HEK293 (cell line): ENCODE measurements at regions not wholly inside any gene's neighbourhood (a gene's known extent, or its start where the extent isn't known, plus 50 kb on each side); places are given as distances from the start of the nearest gene placed in this dataset.

Source experiments
- CTCF ChIA-PET: fragments of 350-600 bp; formaldehyde crosslinking; extraction: SDS; loops from one replicate; lab custom pipeline; 2021; ENCODE audit warnings: antibody characterized with exemption; lab: Yijun Ruan, JAX
- POLR2A ChIA-PET: fragments of 300-600 bp; formaldehyde crosslinking; extraction: SDS; loops from one replicate; lab custom pipeline; 2020; ENCODE audit warnings: antibody characterized with exemption, inconsistent platforms; lab: Yijun Ruan, JAX
- H3K27ac ChIP-seq: fragments of 200-500 bp; sonication (Bioruptor generic); 2 replicates; pipeline ENCODE4 v1.5.1; 2014; ENCODE audit warnings: low read depth, low read length, control low read depth, inconsistent platforms; ENCODE audit errors: extremely low read depth
- H3K36me3 ChIP-seq, 2 experiments: fragments of 200-500 bp in 1 of 2; sonication (Bioruptor generic) in 1 of 2; 1 replicate in 1 of 2; 2 replicates in 1 of 2; pipeline ENCODE4 v1.5.1; 2014 to 2017; ENCODE audit warnings: inconsistent platforms in 2 of 2, low read length in 2 of 2; ENCODE audit not compliant: control insufficient read depth in 2 of 2, insufficient read depth in 1 of 2
- H3K4me1 ChIP-seq: fragments of 200-500 bp; sonication (Bioruptor generic); 2 replicates; pipeline ENCODE4 v1.5.1; 2014; ENCODE audit warnings: mild to moderate bottlenecking, low read length, inconsistent platforms; ENCODE audit not compliant: control insufficient read depth, insufficient read depth
- H3K4me3 ChIP-seq: 2 replicates; pipeline ENCODE4 v1.5.1; 2011; ENCODE audit warnings: low read depth, mild to moderate bottlenecking, control low read depth, low read length, moderate library complexity
- H3K9me3 ChIP-seq: fragments of 200-500 bp; sonication (Bioruptor generic); 2 replicates; pipeline ENCODE4 v1.5.1; 2014; ENCODE audit warnings: low read depth, low read length, inconsistent platforms; ENCODE audit not compliant: control insufficient read depth, insufficient read depth
- HOXD13 ChIP-seq: sonication (generic); formaldehyde crosslinking; IDR thresholded peaks from 2 replicates; pipeline ENCODE4 v1.8.0; 2022; ENCODE audit warnings: missing genetic modification reagents, borderline replicate concordance
- KLF17 ChIP-seq: fragments of 450-650 bp; formaldehyde crosslinking; IDR thresholded peaks from 2 replicates; pipeline ENCODE4 v1.5.1; 2016; ENCODE audit warnings: missing biosample characterization, missing genetic modification characterization
- PRDM2 ChIP-seq: fragments of 450-650 bp; formaldehyde crosslinking; IDR thresholded peaks from 2 replicates; pipeline ENCODE4 v1.5.1; 2016; ENCODE audit warnings: missing biosample characterization, missing genetic modification characterization, borderline replicate concordance
- SCRT1 ChIP-seq: fragments of 450-650 bp; formaldehyde crosslinking; IDR thresholded peaks from 2 replicates; pipeline ENCODE4 v1.5.1; 2016; ENCODE audit warnings: missing biosample characterization, missing genetic modification characterization, borderline replicate concordance
- WT1 ChIP-seq: fragments of 450-650 bp; formaldehyde crosslinking; IDR thresholded peaks from 2 replicates; pipeline ENCODE4 v1.5.1; 2016; ENCODE audit warnings: missing biosample characterization, missing genetic modification characterization
- ZNF146 ChIP-seq: fragments of 450-650 bp; formaldehyde crosslinking; IDR thresholded peaks from 2 replicates; pipeline ENCODE4 v1.5.1; 2016; ENCODE audit warnings: missing biosample characterization, missing genetic modification characterization
- ZNF169 ChIP-seq: fragments of 450-650 bp; formaldehyde crosslinking; IDR thresholded peaks from 2 replicates; pipeline ENCODE4 v1.5.1; 2016; ENCODE audit warnings: missing biosample characterization, missing genetic modification characterization
- ZNF248 ChIP-seq: fragments of 450-650 bp; formaldehyde crosslinking; IDR thresholded peaks from 2 replicates; pipeline ENCODE4 v1.5.1; 2017; ENCODE audit warnings: missing biosample characterization, missing genetic modification characterization
- ZNF354C ChIP-seq: fragments of 450-650 bp; formaldehyde crosslinking; IDR thresholded peaks from 2 replicates; pipeline ENCODE4 v1.5.1; 2016; ENCODE audit warnings: missing biosample characterization, missing genetic modification characterization, low read depth, borderline replicate concordance
- ZNF549 ChIP-seq: fragments of 450-650 bp; IDR thresholded peaks from 2 replicates; pipeline ENCODE4 v1.5.1; 2018; ENCODE audit warnings: missing biosample characterization, missing genetic modification characterization, mild to moderate bottlenecking, inconsistent platforms, moderate library complexity
- ZNF610 ChIP-seq: fragments of 450-650 bp; formaldehyde crosslinking; IDR thresholded peaks from 2 replicates; pipeline ENCODE4 v1.5.1; 2016; ENCODE audit warnings: missing biosample characterization, missing genetic modification characterization, borderline replicate concordance
- ZNF621 ChIP-seq: fragments of 450-650 bp; formaldehyde crosslinking; IDR thresholded peaks from 2 replicates; pipeline ENCODE4 v1.5.1; 2017; ENCODE audit warnings: missing biosample characterization, missing genetic modification characterization
- ZNF747 ChIP-seq: fragments of 450-650 bp; formaldehyde crosslinking; IDR thresholded peaks from 2 replicates; pipeline ENCODE4 v1.5.1; 2016; ENCODE audit warnings: missing biosample characterization, missing genetic modification characterization
- ZSCAN23 ChIP-seq: fragments of 450-650 bp; formaldehyde crosslinking; IDR thresholded peaks from 2 replicates; pipeline ENCODE4 v1.5.1; 2016; ENCODE audit warnings: missing biosample characterization, missing genetic modification characterization
- TF ChIP-seq, protein P1 (sequence below): fragments of 450-650 bp; formaldehyde crosslinking; IDR thresholded peaks from 2 replicates; pipeline ENCODE4 v1.5.1; 2017; ENCODE audit warnings: missing biosample characterization, missing genetic modification characterization
- TF ChIP-seq, protein P2 (sequence below): fragments of 450-650 bp; formaldehyde crosslinking; IDR thresholded peaks from 2 replicates; pipeline ENCODE4 v1.5.1; 2017; ENCODE audit warnings: missing biosample characterization, mild to moderate bottlenecking, missing genetic modification characterization, moderate library complexity
- TF ChIP-seq, protein P3 (sequence below): fragments of 450-650 bp; formaldehyde crosslinking; IDR thresholded peaks from 2 replicates; pipeline ENCODE4 v1.5.1; 2016; ENCODE audit warnings: missing biosample characterization, missing genetic modification characterization

- Histone ChIP-seq H3K36me3 (no peaks in the 10 kb centered on the region), H3K4me1 (peaks cover 3% of the 10 kb centered on the region; the same call in 1 of the 2 replicates), H3K27ac (no peak overlapping the region), H3K9me3 (no peaks in the 10 kb centered on the region), H3K4me3 (no peak overlapping the region)
- TF ChIP-seq ZNF354C (tag by site-specific recombination) (no peak), ZNF747 (tag by site-specific recombination) (no peak), WT1 (tag by site-specific recombination) (no peak), ZNF621 (no peak), ZSCAN23 (no peak), ZNF248 (tag by site-specific recombination) (no peak), ZNF169 (tag by site-specific recombination) (no peak), HOXD13 (no peak), KLF17 (tag by site-specific recombination) (no peak), ZNF610 (no peak), PRDM2 (tag by site-specific recombination) (no peak)
- TF ChIP-seq, protein P1, sequence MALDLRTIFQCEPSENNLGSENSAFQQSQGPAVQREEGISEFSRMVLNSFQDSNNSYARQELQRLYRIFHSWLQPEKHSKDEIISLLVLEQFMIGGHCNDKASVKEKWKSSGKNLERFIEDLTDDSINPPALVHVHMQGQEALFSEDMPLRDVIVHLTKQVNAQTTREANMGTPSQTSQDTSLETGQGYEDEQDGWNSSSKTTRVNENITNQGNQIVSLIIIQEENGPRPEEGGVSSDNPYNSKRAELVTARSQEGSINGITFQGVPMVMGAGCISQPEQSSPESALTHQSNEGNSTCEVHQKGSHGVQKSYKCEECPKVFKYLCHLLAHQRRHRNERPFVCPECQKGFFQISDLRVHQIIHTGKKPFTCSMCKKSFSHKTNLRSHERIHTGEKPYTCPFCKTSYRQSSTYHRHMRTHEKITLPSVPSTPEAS (tag by site-specific recombination): no peak
- TF ChIP-seq, protein P2, sequence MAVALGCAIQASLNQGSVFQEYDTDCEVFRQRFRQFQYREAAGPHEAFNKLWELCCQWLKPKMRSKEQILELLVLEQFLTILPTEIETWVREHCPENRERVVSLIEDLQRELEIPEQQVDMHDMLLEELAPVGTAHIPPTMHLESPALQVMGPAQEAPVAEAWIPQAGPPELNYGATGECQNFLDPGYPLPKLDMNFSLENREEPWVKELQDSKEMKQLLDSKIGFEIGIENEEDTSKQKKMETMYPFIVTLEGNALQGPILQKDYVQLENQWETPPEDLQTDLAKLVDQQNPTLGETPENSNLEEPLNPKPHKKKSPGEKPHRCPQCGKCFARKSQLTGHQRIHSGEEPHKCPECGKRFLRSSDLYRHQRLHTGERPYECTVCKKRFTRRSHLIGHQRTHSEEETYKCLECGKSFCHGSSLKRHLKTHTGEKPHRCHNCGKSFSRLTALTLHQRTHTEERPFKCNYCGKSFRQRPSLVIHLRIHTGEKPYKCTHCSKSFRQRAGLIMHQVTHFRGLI (tag by site-specific recombination): no peak
- ChIA-PET POLR2A (no interaction called here), CTCF (no interaction called here)
Measured at GRCh38 chr1:162944974-162945674, 84.1 kb upstream of the CCDC190 start.

GRCh38 chr1:162943622-162944021 lies 82.6 kb upstream of the CCDC190 start:
- H3K27ac ChIP-seq: no peak overlapping the region
- POLR2A ChIA-PET: no interaction called here

More at GRCh38 chr1:162943622-162944021, 82.6 kb upstream of the CCDC190 start:
- Histone ChIP-seq H3K4me3 (no peak overlapping the region), H3K36me3 (no peaks in the 10 kb centered on the region), H3K9me3 (no peaks in the 10 kb centered on the region), H3K4me1 (peaks cover 3% of the 10 kb centered on the region; the same call in 1 of the 2 replicates)
- TF ChIP-seq SCRT1 (tag by site-specific recombination) (no peak), ZNF549 (tag by site-specific recombination) (peak; percentile 86), ZNF146 (no peak)
- TF ChIP-seq, protein P3, sequence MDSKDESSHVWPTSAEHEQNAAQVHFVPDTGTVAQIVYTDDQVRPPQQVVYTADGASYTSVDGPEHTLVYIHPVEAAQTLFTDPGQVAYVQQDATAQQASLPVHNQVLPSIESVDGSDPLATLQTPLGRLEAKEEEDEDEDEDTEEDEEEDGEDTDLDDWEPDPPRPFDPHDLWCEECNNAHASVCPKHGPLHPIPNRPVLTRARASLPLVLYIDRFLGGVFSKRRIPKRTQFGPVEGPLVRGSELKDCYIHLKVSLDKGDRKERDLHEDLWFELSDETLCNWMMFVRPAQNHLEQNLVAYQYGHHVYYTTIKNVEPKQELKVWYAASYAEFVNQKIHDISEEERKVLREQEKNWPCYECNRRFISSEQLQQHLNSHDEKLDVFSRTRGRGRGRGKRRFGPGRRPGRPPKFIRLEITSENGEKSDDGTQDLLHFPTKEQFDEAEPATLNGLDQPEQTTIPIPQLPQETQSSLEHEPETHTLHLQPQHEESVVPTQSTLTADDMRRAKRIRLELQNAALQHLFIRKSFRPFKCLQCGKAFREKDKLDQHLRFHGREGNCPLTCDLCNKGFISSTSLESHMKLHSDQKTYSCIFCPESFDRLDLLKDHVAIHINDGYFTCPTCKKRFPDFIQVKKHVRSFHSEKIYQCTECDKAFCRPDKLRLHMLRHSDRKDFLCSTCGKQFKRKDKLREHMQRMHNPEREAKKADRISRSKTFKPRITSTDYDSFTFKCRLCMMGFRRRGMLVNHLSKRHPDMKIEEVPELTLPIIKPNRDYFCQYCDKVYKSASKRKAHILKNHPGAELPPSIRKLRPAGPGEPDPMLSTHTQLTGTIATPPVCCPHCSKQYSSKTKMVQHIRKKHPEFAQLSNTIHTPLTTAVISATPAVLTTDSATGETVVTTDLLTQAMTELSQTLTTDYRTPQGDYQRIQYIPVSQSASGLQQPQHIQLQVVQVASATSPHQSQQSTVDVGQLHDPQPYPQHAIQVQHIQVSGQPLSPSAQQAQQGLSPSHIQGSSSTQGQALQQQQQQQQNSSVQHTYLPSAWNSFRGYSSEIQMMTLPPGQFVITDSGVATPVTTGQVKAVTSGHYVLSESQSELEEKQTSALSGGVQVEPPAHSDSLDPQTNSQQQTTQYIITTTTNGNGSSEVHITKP (tag by site-specific recombination): peak; percentile 27; the same call in 1 of the 2 replicates
- CTCF ChIA-PET: interaction anchor here (1.2 kb wide), 1 partner anchor 67 kb away, joined by 3 read pairs; no protein-coding TSS in a partner anchor
